Activated gamma-delta T cell (primary cell): ENCODE measurements at regions not wholly inside any gene's neighbourhood (a gene's known extent, or its start where the extent isn't known, plus 50 kb on each side); places are given as distances from the start of the nearest gene placed in this dataset.
A peak's percentile ranks its signal among the peaks of the same experiment; 100 is the strongest.
"Not testable (repeated sequence)": the region's sequence is repeated elsewhere in the genome, so short reads cannot be mapped to it uniquely, and the experiment has no call there.

ENCODE experiments used
- DNase-seq: peaks from one replicate; lab custom pipeline; 2025; lab: John Stamatoyannopoulos, UW

DNA sequence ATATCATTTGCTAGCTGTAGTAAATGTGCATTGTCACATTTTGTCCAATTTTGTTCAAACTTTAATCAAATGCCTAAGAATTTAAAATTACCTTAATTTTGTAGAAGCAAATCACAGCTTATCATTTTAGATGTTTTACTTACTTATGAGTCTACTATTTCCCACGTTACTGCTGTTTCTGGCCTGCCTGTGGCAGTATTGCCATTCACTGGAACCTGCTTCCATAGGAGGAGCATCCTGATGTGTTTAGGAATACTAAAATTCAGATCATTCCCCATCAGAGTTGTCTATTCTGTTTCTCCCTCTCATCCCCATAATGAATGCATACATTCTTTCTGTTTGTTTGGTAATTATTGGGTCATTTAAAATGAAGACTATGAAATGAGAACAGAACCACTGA is 119.5 kb upstream of the SNRPN start:
- no peak for DNase-seq

DNA sequence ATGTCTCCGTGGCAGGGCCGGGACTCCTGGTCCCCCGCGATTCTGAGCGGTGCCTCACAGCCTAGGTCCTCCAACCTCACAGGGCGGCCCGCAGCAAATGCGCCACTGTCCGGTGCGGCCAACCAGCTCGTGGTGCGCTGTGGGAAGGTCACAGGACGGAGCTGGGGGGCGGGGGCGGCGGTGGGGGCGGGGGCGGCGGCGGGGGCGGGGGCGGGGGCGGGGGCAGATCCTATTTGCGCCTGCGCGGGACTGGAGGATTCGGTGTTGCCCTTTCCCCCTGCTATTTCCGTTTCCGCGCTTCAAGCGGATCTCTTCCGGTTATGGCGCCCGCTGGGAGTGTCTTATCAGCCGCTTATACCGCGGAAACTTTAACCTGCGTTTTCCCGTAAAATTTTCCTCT is 106.7 kb upstream of the SNRPN start:
- DNase-seq, result no peak

DNA sequence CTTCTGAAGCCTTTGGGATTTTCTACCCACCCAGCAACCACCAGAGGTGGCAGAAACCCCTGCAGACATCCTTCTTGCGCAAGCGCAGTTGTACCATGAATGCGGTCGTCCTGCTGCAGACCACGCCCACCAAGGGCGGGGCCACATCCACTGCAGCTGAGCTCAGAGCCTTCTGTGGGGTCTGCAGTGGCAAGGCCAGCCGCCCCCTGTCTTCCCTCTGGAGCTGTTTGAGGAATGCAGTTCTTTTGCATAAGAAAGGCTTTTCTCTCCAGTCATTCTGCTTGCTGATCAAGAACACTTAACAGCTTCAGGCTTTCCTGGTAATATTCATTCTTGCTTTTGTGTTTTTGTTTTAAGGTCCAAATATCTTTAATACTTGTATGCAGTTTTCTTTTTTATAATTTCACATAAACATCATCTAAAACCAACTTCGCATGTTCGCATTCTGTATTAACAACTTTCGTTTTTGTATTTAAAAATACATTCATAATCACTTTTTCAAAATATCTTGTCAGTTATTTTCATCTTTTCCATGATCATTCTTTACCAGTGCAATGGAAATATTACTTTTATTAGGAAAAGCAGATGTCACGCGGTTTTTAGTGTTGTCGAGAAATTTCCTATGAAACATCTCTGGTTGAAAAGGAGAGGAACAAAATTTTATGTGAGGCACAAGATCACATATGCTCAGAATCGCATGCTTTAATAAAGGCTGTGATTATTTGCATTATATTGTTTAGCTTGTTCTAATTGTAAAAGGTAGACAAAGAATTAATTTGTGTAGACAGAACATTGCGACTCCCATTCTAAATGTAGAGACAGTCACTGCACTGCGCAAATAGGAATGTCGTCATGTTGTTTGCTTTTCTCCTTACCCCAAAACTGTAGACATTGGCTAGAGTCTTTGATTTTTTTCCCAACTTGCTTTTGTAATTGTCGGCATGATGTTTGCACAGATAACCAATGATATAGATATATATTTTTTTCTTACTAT is 98.1 kb upstream of the SNRPN start:
- no peak for DNase-seq

DNA sequence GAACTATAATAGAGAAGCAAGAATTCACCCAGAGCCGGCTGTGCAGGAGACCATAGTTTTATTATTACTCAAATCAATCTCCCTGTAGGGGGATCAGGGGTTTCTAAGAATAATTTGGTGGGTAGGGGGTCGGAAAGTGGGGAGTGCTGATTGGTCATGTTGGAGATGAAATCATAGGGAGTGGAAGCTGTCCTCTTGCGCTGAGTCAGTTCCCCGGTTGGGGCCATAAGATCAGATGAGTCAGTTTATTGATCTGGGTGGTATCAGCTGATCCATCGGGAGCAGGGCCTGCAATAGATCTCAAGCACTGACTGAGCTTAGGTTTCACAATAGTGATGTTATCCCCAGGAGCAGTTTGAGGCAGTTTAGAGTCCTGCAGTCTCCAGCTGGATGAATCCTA is 97.0 kb upstream of the SNRPN start:
- DNase-seq, result no peak

DNA sequence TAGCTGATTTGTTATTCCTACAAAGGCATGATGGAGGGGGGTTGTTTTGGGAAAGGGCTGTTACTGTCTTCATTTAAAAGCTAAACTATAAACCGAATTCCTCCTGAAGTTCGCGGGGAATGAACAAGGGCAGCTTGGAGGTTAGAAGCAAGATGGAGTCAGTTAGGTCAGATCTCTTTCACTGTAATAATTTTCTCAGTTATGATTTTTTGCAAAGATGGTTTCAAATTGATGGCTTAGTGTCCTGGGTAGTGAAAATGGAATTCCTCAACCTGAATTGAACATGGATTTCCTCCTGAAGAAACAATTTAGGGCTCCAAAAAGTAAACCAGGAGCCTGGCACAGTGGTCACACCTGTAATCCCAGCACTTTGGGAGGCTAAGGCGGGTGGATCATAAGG is 96.6 kb upstream of the SNRPN start:
- DNase-seq, result not testable (repeated sequence)

DNA sequence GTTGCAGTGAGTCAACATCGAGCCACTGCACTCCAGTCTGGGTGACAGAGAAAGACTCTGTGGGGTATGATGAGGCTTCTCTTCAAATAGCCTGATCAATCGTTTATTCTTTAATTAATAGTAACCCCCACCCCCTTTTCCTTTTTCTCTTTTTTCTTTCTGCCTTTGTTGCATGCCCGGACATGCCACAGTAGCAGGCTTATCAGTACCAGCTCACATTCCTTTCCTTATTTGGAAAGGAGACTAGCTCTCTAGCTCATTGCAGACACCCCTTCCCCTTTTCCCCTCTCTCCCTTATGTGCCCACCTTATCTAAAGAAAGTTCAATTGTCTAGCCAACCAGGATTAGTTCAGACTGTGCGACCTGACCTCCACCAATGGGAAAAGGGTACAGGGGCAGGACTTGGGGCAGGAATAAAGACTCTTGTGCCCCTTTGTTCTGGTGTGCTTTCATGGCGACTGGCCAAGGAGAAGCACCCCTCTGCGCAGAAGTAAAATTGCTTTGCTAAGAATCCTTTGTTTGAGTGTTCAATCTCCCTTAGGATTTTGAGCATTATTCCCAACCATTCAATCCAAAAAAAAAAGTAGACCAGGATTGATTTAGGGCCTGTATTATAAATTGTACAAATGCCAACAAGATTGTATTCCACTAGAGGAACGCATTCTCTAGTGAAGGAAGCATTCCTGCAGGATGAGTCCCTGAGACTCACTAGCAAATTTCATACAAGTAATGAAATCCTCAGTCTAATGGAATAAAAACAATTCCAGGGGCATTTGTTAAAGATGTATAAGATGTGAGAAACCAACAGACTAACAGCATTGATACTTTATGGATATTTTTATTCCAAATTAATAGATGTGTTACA is 95.8 kb upstream of the SNRPN start:
- no peak for DNase-seq

DNA sequence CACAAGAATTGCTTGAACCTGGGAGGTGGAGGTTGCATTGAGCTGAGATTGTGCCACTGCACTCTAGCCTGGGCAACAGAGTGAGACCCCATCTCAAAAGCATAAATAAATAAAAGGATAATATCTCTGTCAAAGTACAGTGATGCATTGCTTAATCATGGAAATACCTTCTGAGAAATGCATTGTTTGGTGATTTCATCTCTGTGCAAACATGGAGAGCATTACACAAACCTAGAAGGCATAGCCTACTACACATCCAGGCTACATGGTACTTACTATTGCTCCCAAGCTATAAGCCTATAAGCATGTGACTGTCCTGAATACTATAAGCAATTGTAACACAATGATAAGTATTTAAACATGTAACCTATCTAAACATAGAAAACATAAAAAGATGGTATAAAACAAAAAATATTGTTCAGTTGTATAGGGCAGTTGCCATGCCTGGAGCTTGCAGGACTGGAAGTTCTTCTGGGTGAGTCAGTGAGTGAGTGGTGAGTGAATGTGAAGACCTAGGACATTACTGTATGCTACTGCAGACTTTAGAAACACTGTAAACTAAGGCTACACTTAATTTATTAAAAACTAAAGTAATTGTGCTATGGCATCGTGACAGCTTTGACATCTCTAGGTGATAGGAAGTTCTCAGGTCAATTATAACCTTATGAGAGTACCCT is 93.6 kb upstream of the SNRPN start:
- no peak for DNase-seq

DNA sequence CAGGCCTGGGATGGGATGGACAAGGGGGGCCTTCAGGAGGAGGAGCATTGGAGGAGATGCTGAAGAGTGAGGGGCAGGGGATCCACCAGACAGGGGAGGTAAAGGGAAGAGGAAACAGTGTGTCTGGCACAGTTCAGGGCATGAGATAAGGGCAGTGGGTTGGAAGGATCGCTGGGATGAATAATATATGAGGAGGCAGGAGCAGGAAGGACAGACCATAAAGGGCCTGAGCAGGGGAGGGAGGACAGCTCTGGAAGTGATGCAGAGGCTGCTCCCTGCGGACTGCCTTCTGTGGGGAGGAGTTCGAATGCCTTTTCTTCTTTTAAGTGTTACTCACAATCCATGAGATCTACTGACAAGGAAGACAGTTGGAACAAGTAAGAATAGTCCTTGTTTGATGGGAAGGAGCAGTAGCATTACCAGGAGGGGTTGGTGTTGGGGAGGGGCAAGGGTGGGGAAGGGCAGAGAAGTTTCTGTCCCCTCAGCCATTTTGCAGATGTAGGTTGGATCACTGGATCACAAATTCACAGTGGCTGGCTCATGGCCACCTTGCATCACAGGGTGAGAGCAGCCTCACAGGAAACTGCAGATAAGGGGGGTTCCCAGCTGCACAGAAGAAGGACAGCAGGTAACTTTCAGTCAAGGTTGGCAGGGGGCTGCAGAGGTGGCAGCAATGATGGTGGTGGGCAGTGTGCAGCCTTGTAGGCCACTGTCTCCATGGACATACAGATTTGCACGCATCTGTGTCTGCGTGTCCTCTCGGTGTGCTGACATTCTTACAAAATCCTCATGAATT is 91.9 kb upstream of the SNRPN start:
- no peak for DNase-seq

DNA sequence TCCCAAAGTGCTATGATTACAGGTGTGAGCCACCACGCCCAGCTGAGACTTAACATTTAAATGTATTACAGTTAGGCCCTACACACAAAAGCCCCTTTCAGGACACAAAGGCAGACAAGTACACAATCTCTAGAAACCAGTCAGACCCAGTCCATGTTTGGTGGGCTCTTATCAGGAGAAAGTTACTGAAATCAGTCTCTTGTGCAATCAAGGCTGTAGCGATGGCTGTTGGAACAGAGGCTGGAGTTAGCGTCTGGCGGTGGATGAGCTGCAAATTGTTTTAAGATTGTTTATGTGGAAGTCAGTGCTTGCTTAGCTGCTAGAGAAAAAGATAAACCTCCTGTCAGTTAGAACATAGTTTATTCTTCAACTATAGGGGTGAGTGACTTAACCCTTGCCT is 89.5 kb upstream of the SNRPN start:
- no peak for DNase-seq

DNA sequence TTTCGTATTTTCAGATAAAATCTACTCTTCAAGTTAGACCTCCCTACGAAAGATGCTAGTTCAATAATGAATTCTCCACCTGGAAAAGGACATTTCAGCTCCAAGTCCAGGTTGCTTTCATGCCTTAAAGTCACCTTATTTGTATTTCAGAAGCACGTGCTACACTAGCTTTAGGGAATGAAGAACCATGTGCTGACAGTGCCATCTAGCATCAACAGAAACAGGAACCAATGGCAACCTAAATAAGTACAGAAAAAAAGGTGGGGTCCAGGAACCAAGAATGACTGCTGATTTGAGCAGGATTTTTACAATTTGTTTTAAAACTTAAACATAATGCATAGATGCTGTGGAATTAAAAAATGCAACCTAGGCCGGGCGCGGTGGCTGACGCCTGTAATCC is 77.6 kb upstream of the SNRPN start:
- DNase-seq, result no peak

DNA sequence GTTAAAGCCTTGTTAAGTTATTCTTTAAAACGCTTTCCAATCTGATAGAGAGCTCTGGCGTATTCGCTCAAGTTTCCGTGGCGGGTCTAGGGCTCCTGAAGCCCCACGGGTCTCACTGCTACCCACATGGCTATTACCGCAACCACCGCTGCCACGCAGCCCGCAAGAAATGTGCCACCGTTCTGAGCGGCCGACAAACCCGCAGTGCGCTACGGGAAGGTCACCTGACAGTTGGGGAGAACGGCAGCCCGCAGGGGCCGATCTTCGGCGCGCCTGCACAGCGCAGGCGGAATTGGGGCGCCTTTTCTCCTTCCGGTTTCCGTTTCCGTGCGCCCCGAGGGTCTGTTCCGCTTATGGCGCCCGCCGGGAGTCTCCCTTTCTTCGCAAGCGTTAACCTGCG is 76.6 kb upstream of the SNRPN start:
- DNase-seq, result peak; percentile 7

DNA sequence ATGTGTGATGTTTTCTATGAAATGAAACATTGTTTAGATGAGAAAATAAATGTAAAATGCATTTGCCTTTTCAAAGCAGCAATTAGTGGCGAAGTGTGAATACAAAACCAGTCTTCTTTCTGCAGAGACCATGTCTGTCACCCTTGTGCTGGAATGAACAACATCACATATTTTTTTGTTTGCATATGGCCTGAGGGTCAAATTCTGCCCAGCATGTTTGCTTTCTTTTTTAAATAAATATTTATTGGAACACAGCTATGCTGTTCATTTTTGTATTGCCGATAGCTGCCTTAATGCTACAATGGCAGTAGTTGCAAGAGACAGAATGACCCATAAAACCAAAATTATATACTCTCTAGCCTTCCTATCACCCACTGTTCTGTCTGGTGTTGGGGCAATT is 75.3 kb upstream of the SNRPN start:
- DNase-seq, result no peak

DNA sequence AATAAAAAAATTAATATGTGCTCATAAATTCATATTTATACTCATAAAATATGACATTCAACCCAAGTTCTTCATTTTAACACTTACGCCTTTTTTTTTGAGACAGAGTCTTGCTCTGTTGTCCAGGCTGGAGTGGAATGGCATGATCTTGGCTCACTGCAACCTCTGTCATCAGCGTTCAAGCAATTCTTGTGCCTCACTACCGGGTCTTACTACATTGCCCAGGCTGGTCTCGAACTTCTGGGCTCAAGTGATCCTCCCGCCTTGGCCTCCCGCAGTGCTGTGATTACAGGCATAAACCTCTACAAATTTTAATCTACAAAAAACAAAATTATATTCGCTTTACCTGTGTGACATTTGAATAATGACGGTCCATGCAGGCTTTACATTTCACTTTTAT is 74.1 kb upstream of the SNRPN start:
- DNase-seq, result no peak

DNA sequence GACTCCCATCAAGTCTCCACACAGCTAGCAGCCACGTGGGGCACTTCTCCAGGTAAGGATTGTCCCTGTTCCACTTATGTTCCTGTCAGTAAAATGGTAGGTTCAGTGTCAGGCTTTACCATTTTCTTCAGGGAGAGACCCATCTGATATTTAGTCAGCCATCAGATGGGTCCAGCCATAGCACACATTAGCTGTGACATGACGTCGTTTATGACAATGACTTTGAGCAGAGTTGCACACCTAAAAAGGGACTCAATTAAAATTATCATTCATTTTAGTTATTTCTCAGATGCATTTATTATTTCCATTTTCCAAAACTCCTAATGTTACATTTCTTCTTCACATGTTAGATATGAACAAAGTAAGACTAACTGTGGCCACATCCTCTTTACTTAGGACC is 68.2 kb upstream of the SNRPN start:
- no peak for DNase-seq

DNA sequence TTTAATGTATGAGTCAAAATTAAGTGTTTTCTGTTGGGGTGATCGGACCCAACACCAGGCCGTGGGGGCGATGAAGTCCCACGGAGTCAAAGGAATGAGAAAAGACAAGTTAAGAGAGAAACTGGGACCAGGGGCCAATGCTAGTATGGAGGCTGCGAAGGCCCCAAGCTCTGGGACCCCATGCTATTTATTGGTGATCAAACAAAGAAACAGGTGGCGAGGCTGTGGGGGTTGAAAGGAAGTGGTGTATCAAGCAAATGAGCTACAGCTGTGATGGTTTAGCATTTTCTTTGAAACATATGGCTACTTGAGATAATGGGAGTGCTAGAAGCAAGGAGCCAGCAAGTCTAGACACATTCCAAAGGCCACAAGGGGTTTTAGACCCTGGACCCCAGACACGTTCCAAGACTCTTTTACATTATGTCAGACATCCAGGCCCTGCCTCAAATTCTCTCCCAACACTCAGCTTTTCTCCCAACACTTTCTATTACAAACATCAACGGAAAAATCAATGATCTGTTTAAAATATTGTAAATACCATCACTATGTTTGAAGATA is 56.0 kb upstream of the SNRPN start:
- DNase-seq, result no peak

DNA sequence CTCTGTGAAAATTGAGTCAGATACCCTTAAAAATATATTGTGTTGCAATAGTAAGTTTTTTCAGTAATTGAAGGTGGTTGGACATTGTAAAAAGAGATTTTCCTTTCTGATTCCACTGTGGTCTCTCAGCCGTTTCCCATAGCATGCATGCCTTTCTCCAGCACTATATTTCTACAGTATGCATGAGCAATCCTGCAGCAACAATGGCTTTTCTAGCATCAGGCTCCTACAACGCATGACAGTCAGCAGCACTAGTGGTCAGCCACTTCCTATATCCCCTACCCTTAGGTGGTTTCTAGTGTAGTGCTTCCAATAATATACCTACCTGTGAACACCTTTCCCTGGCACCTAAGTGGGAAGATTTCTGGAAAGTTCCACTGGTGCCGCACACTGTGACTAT is 55.4 kb upstream of the SNRPN start:
- DNase-seq, result no peak

DNA sequence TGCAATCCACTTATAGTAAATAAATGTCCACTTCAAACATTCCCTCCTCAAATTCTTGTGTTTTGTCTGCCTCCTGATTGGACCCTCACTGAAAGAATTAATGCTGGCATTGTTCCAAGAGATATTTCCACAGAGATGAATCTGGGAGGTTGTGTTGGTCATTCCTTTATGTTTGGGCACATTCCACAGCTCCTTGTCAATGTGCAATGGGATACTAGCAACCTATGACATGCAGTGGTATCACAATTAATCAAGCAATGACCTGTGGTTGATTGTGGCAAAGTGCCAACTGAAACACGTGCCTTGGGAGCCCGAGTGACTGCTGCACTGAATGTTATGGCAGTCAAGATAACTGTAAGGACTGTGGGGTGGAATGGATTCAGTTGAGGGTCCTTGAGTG is 55.0 kb upstream of the SNRPN start:
- DNase-seq, result no peak

DNA sequence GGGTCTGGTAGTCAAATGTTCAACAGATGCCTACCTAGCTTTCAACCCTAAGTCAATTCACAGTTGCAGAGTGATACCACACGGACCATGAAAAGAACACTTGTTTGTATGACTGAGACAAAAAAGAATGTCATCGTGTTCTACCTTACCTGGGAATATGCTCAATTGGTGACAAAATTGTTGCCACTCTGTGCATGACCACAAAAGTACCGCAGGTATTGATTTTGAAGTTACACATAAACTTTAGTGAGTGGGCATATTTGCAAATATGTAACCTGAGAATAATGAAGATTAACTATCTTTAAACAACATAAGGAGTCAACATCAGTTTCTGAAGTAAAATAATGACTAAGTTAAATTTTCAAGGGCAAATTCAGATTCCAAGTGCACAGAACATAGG is 53.4 kb upstream of the SNRPN start:
- DNase-seq, result no peak
